Gastrocnemius medialis (tissue), 4 donors: ENCODE measurements at regions not wholly inside any gene's neighbourhood (a gene's known extent, or its start where the extent isn't known, plus 50 kb on each side); places are given as distances from the start of the nearest gene placed in this dataset.

Source experiments
- ATAC-seq, 2 donors: fragments of 150-250 bp; one replicate each; pipeline ENCODE4 v1.9.1; 2016
- DNase-seq, 2 donors: peaks; one replicate each; pipeline ENCODE4 v3.0.0-alpha.2; 2019
- H3K27ac ChIP-seq, 4 donors: fragments of 200-600 bp; sonication (generic); 1 replicate in 1 of 4; 2 replicates in 3 of 4; pipeline ENCODE4 v1.5.1; 2016 to 2018; ENCODE audit warnings: mild to moderate bottlenecking in 2 of 4, moderate library complexity in 1 of 4
- H3K27me3 ChIP-seq, 3 donors: fragments of 200-600 bp; sonication (generic) in 2 of 3; 1 replicate in 1 of 3; 2 replicates in 2 of 3; pipeline versions ENCODE4 v1.5.1 to v1.6.0; 2016 to 2019; ENCODE audit warnings: mild to moderate bottlenecking in 1 of 3, moderate library complexity in 1 of 3
- H3K36me3 ChIP-seq, 2 donors: fragments of 200-600 bp; sonication (generic) in 1 of 2; one replicate each; pipeline ENCODE4 v1.5.1; 2017 to 2018
- H3K4me1 ChIP-seq, 2 donors: fragments of 200-600 bp; sonication (generic) in 1 of 2; one replicate each; pipeline ENCODE4 v1.5.1; 2016 to 2017; ENCODE audit warnings: mild to moderate bottlenecking in 2 of 2
- H3K4me3 ChIP-seq, 4 donors: fragments of 200-600 bp; sonication (generic) in 3 of 4; 1 replicate in 1 of 4; 2 replicates in 3 of 4; pipeline ENCODE4 v1.5.1; 2016 to 2019; ENCODE audit warnings: mild to moderate bottlenecking in 2 of 4
- H3K9me3 ChIP-seq, 3 donors: fragments of 200-600 bp; sonication (generic) in 2 of 3; 1 replicate in 1 of 3; 2 replicates in 2 of 3; pipeline ENCODE4 v1.5.1; 2016 to 2019
- POLR2A ChIP-seq, 2 donors: fragments of 450-650 bp; IDR thresholded peaks; one replicate each; pipeline ENCODE4 v1.6.1; 2017; ENCODE audit warnings: antibody characterized with exemption in 2 of 2, mild to moderate bottlenecking in 2 of 2, moderate library complexity in 2 of 2
- in situ Hi-C, 4 donors: fragments of 200-750 bp; cut with MboI; loops; one replicate each; pipeline versions ENCODE4 v1.15.0 to v1.8.0; 2017; ENCODE audit warnings: low sequenced_read_pairs in 4 of 4
- intact Hi-C: fragments of 100-400 bp; cut with DNase I; formaldehyde crosslinking; loops from one replicate; pipeline ENCODE4 v1.15.1; 2023; ENCODE audit warnings: low total_unique reads
- TF ChIP-seq, protein P1 (sequence below), 5 experiments: fragments of 450-650 bp in 3 of 5; fragments of 200-600 bp in 2 of 5; sonication (generic) in 2 of 5; IDR thresholded peaks in 4 of 5; conservative IDR thresholded peaks in 1 of 5; 1 replicate in 4 of 5; 2 replicates in 1 of 5; pipeline ENCODE4 v1.5.1; 2016 to 2019; ENCODE audit warnings: antibody characterized with exemption in 5 of 5, mild to moderate bottlenecking in 3 of 5, moderate library complexity in 3 of 5

DNA sequence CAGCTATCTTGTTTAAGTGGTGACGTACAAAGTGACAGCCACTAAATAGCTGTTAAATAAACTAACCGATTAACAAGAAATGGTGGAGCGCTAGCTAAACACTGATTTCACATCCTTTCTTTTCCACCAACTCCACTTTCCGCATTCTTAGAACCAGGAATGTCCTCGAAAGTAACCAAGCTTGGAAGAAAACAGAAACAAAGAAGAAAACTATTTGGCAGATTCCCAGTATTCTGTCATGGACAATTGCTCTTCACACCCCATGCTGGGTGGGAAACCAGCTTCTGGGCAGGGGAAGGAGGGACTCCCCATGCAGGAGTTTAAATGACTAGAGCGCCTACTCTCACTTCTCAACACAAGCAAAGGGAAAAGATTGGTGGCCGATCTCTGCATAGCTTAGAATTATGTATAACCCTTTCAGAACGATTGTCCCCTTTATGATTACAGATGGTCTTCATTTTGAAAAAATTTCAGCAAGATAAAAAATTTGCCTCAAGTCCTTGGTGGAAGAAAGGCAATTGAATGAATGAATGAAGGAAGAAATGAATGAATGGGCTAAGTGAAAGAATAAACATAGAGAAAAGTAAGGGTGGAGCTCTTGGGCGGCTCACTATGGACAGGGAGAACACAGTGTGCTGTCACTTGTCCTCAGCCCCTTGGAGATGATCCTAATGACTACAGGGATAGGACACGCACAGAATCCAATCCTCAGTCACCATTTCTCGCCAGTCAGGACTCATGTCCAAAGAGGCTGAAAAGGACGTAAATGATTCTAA, 148.7 kb upstream of the NEDD9 start:
- no peaks in the 10 kb centered on the region for H3K4me1 ChIP-seq
- H3K36me3 ChIP-seq, result no peaks in the 10 kb centered on the region
- H3K27me3 ChIP-seq, result no peaks in the 10 kb centered on the region
- H3K9me3 ChIP-seq, result no peaks in the 10 kb centered on the region
- TF ChIP-seq POLR2A (IDR thresholded peaks at IDR 0.05), result no peak
- TF ChIP-seq, protein P1, sequence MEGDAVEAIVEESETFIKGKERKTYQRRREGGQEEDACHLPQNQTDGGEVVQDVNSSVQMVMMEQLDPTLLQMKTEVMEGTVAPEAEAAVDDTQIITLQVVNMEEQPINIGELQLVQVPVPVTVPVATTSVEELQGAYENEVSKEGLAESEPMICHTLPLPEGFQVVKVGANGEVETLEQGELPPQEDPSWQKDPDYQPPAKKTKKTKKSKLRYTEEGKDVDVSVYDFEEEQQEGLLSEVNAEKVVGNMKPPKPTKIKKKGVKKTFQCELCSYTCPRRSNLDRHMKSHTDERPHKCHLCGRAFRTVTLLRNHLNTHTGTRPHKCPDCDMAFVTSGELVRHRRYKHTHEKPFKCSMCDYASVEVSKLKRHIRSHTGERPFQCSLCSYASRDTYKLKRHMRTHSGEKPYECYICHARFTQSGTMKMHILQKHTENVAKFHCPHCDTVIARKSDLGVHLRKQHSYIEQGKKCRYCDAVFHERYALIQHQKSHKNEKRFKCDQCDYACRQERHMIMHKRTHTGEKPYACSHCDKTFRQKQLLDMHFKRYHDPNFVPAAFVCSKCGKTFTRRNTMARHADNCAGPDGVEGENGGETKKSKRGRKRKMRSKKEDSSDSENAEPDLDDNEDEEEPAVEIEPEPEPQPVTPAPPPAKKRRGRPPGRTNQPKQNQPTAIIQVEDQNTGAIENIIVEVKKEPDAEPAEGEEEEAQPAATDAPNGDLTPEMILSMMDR (IDR thresholded peaks at IDR 0.05 in 4 of 5, conservative IDR thresholded peaks at IDR 0.05 in 1 of 5), result no peak
- intact Hi-C loops (no loop called here), in situ Hi-C loops (no loop called here)
- H3K4me3 ChIP-seq, result no peak overlapping the region
- DNase-seq (no peak), ATAC-seq (no peak)
- no peak overlapping the region for H3K27ac ChIP-seq

GRCh38 chr6:11380549-11380948, 148.1 kb upstream of the NEDD9 start:
- H3K9me3 ChIP-seq, result no peaks in the 10 kb centered on the region
- no peak overlapping the region for H3K4me3 ChIP-seq
- H3K4me1 ChIP-seq, result no peaks in the 10 kb centered on the region
- DNase-seq (no peak), ATAC-seq (no peak)
- H3K27ac ChIP-seq, result no peak overlapping the region
- TF ChIP-seq, protein P1 (IDR thresholded peaks at IDR 0.05 in 4 of 5, conservative IDR thresholded peaks at IDR 0.05 in 1 of 5), result no peak
- no peak for TF ChIP-seq POLR2A (IDR thresholded peaks at IDR 0.05)
- no peaks in the 10 kb centered on the region for H3K27me3 ChIP-seq
- in situ Hi-C loops, result no loop called here
- no peaks in the 10 kb centered on the region for H3K36me3 ChIP-seq
- intact Hi-C loops, result no loop called here

DNA sequence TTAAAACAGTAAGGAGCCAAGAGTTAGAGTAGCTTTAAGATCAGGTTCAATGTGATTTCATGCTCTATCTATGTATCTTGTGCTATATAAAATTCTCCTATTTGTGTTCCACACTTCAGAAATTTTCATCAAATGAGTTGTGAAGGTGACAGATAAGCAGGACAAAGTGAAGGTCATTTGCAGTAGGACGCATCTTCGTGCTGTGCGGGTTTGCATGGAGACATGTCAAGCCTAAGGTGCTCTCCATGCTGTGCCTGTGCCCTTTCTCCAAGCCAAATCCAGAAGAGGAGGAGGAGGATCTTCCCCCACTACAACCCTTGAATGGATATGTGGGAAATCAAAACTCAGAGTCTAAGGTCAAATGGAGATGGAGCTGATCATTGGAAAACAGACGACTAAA, 147.3 kb upstream of the NEDD9 start:
- no peak overlapping the region for H3K27ac ChIP-seq
- H3K4me3 ChIP-seq, result no peak overlapping the region
- H3K36me3 ChIP-seq, result no peaks in the 10 kb centered on the region
- no peaks in the 10 kb centered on the region for H3K27me3 ChIP-seq
- no peaks in the 10 kb centered on the region for H3K9me3 ChIP-seq
- DNase-seq (no peak), ATAC-seq (no peak)
- in situ Hi-C loops (no loop called here), intact Hi-C loops (no loop called here)
- TF ChIP-seq, protein P1 (IDR thresholded peaks at IDR 0.05 in 4 of 5, conservative IDR thresholded peaks at IDR 0.05 in 1 of 5), result no peak
- TF ChIP-seq POLR2A (IDR thresholded peaks at IDR 0.05), result no peak
- no peaks in the 10 kb centered on the region for H3K4me1 ChIP-seq

- no peak for DNase-seq
- Histone ChIP-seq H3K9me3 (no peaks in the 10 kb centered on the region), H3K27ac (no peak overlapping the region), H3K36me3 (no peaks in the 10 kb centered on the region), H3K4me1 (no peaks in the 10 kb centered on the region), H3K27me3 (no peaks in the 10 kb centered on the region), H3K4me3 (no peak overlapping the region)
- TF ChIP-seq POLR2A (IDR thresholded peaks at IDR 0.05), result no peak
- TF ChIP-seq, protein P1 (IDR thresholded peaks at IDR 0.05 in 4 of 5, conservative IDR thresholded peaks at IDR 0.05 in 1 of 5), result no peak
- ATAC-seq, result no peak
- in situ Hi-C loops, result no loop called here
- intact Hi-C loops, result no loop called here
Observed at GRCh38 chr6:11378639-11379038, 146.2 kb upstream of the NEDD9 start.
